H9 (cell line): ENCODE measurements at regions not wholly inside any gene's neighbourhood (a gene's known extent, or its start where the extent isn't known, plus 50 kb on each side); places are given as distances from the start of the nearest gene placed in this dataset.

Experiments
- DNase-seq: peaks from one replicate; pipeline ENCODE4 v3.0.0-alpha.2; 2017
- H2AFZ ChIP-seq: one replicate; pipeline ENCODE4 v1.6.1; 2013; ENCODE audit warnings: mild to moderate bottlenecking, low read length, control low read depth, moderate library complexity
- H2AK5ac ChIP-seq: 2 replicates; pipeline ENCODE4 v1.6.1; 2013; ENCODE audit warnings: low read length, control low read depth, mixed read lengths; ENCODE audit not compliant: insufficient read length
- H2BK120ac ChIP-seq: one replicate; pipeline ENCODE4 v1.6.1; 2013; ENCODE audit warnings: low read depth, mild to moderate bottlenecking, low read length, control low read depth, inconsistent platforms; ENCODE audit not compliant: poor library complexity, severe bottlenecking
- H2BK12ac ChIP-seq: 2 replicates; pipeline ENCODE4 v1.6.1; 2013; ENCODE audit warnings: low read length, control low read depth, mixed read lengths, low read depth; ENCODE audit not compliant: insufficient read length
- H2BK15ac ChIP-seq: 2 replicates; pipeline ENCODE4 v1.6.1; 2013; ENCODE audit warnings: low read depth, low read length, control low read depth
- H2BK20ac ChIP-seq: one replicate; pipeline ENCODE4 v1.6.1; 2013; ENCODE audit warnings: low read depth, mild to moderate bottlenecking, low read length, control low read depth, inconsistent platforms; ENCODE audit not compliant: poor library complexity, severe bottlenecking
- H2BK5ac ChIP-seq: 2 replicates; pipeline ENCODE4 v1.6.1; 2013; ENCODE audit warnings: low read length, control low read depth, mixed read lengths; ENCODE audit not compliant: insufficient read length
- H3K14ac ChIP-seq: 2 replicates; pipeline ENCODE4 v1.6.1; 2013; ENCODE audit warnings: low read length, control low read depth; ENCODE audit not compliant: insufficient read depth
- H3K18ac ChIP-seq: 2 replicates; pipeline ENCODE4 v1.6.1; 2013; ENCODE audit warnings: low read depth, mild to moderate bottlenecking, mixed read lengths, low read length, control low read depth; ENCODE audit not compliant: insufficient read length
- H3K23ac ChIP-seq: 2 replicates; pipeline ENCODE4 v1.6.1; 2013; ENCODE audit warnings: low read length, control low read depth, mixed read lengths, low read depth; ENCODE audit not compliant: insufficient read length
- H3K23me2 ChIP-seq: 2 replicates; pipeline ENCODE4 v1.6.1; 2013; ENCODE audit warnings: low read depth, mild to moderate bottlenecking, mixed read lengths, low read length, control low read depth; ENCODE audit not compliant: insufficient read length, poor library complexity, severe bottlenecking
- H3K27ac ChIP-seq: 2 replicates; pipeline ENCODE4 v1.5.1; 2013; ENCODE audit warnings: low read length, control low read depth, mixed read lengths, low read depth; ENCODE audit not compliant: insufficient read length
- H3K27me3 ChIP-seq: 2 replicates; pipeline ENCODE4 v1.6.1; 2013; ENCODE audit warnings: low read length, control low read depth, inconsistent platforms; ENCODE audit not compliant: insufficient read depth
- H3K4ac ChIP-seq: 2 replicates; pipeline ENCODE4 v1.6.1; 2013; ENCODE audit warnings: low read depth, mild to moderate bottlenecking, control low read depth, inconsistent platforms, low read length, moderate library complexity
- H3K4me1 ChIP-seq: 2 replicates; pipeline ENCODE4 v1.6.1; 2013; ENCODE audit warnings: low read length, control low read depth, inconsistent platforms; ENCODE audit not compliant: insufficient read depth
- H3K4me2 ChIP-seq: 2 replicates; pipeline ENCODE4 v1.6.1; 2013; ENCODE audit warnings: low read length, control low read depth, mixed read lengths; ENCODE audit not compliant: insufficient read length, insufficient read depth
- H3K56ac ChIP-seq: 2 replicates; pipeline ENCODE4 v1.6.1; 2013; ENCODE audit warnings: low read depth, mild to moderate bottlenecking, mixed read lengths, low read length, control low read depth; ENCODE audit not compliant: insufficient read length
- H3K79me1 ChIP-seq: 2 replicates; pipeline ENCODE4 v1.6.1; 2013; ENCODE audit warnings: low read depth, mild to moderate bottlenecking, moderate library complexity, low read length, control low read depth, inconsistent platforms; ENCODE audit not compliant: insufficient read depth, poor library complexity, severe bottlenecking
- H3K79me2 ChIP-seq: 2 replicates; pipeline ENCODE4 v1.6.1; 2013; ENCODE audit warnings: low read length, control low read depth, inconsistent platforms; ENCODE audit not compliant: insufficient read depth
- H3K9ac ChIP-seq: 2 replicates; pipeline ENCODE4 v1.6.1; 2013; ENCODE audit warnings: low read length, control low read depth, mixed read lengths; ENCODE audit not compliant: insufficient read length; ENCODE audit errors: extremely low read depth
- H3K9me3 ChIP-seq: one replicate; pipeline ENCODE4 v1.6.1; 2013; ENCODE audit warnings: low read depth, low read length, inconsistent platforms; ENCODE audit not compliant: control insufficient read depth
- H3T11ph ChIP-seq: one replicate; pipeline ENCODE4 v1.6.1; 2013; ENCODE audit warnings: mild to moderate bottlenecking, low read length, control low read depth, inconsistent platforms
- H4K20me1 ChIP-seq: one replicate; pipeline ENCODE4 v1.6.1; 2013; ENCODE audit not compliant: control insufficient read depth, insufficient read length, insufficient read depth
- H4K5ac ChIP-seq: 2 replicates; pipeline ENCODE4 v1.6.1; 2013; ENCODE audit warnings: low read depth, mild to moderate bottlenecking, mixed read lengths, low read length, control low read depth; ENCODE audit not compliant: insufficient read length
- H4K8ac ChIP-seq: replicated peaks from 2 replicates; pipeline ENCODE4 v1.6.1; 2013; ENCODE audit warnings: low read length, control low read depth, mixed read lengths, low read depth; ENCODE audit not compliant: insufficient read length
- H4K91ac ChIP-seq: 2 replicates; pipeline ENCODE4 v1.6.1; 2013; ENCODE audit warnings: low read depth, mild to moderate bottlenecking, moderate library complexity, mixed read lengths, low read length, control low read depth; ENCODE audit not compliant: insufficient read length
- H3K27ac Mint-ChIP-seq, 3 experiments: 2 replicates in 2 of 3; 3 replicates in 1 of 3; pipeline ENCODE4 v1.8.0; 2020 to 2021; ENCODE audit warnings: mixed read lengths in 3 of 3, mild to moderate bottlenecking in 1 of 3, moderate library complexity in 1 of 3
- H3K27me3 Mint-ChIP-seq: 2 replicates; pipeline ENCODE4 v1.8.0; 2021; ENCODE audit warnings: low read depth, mild to moderate bottlenecking, moderate library complexity, mixed read lengths
- H3K36me3 Mint-ChIP-seq, 3 experiments: 2 replicates in 2 of 3; 3 replicates in 1 of 3; pipeline ENCODE4 v1.8.0; 2020 to 2021; ENCODE audit warnings: low read depth in 3 of 3, mixed read lengths in 3 of 3; ENCODE audit not compliant: insufficient read depth in 1 of 3
- H3K4me1 Mint-ChIP-seq, 2 experiments: 2 replicates each; pipeline ENCODE4 v1.8.0; 2020; ENCODE audit warnings: mixed read lengths in 2 of 2
- H3K4me3 Mint-ChIP-seq, 2 experiments: 2 replicates in 1 of 2; 3 replicates in 1 of 2; pipeline ENCODE4 v1.8.0; 2020 to 2021; ENCODE audit warnings: mild to moderate bottlenecking in 2 of 2, mixed read lengths in 2 of 2, moderate library complexity in 1 of 2
- H3K9me3 Mint-ChIP-seq, 2 experiments: 2 replicates in 1 of 2; 3 replicates in 1 of 2; pipeline ENCODE4 v1.8.0; 2020; ENCODE audit warnings: mild to moderate bottlenecking in 2 of 2, mixed read lengths in 2 of 2, moderate library complexity in 1 of 2
- WGBS: extraction: QIAGEN DNeasy Blood & Tissue Kit; methylation state at CpG from one replicate; pipeline ENCODE4 v1.1.7; 2013; ENCODE audit warnings: missing lambda C conversion rate, low lambda C conversion rate, mixed read lengths; ENCODE audit not compliant: insufficient read length; ENCODE audit errors: extremely low coverage; 5-methylcytosine and 5-hydroxymethylcytosine counted together
- TF ChIP-seq, protein P1 (sequence below): fragments of 200-600 bp; sonication (generic); conservative IDR thresholded peaks from 3 replicates; pipeline ENCODE4 v1.8.0; 2021; ENCODE audit warnings: antibody characterized with exemption, mild to moderate bottlenecking

DNA sequence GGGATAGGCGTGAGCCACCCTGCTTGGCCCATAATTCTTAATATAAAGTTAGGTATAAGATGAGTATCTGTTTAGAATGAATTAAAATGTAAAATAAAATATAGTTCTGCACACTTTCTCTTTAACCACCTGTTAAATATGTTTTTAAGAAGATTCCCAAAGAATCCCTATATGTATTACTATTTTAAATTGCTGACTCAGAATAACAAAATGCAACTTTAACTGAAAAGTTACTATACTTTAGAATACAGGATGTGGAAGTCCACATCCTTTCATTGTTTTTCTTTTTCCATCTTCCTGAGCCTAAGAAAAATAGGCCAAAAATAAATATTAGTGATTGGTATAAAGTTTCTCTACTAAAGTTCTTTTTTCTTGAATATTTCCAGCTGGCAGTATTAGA is 325.6 kb upstream of the EYS start:
- H3K56ac ChIP-seq: no peak overlapping the region
- Mint-ChIP-seq H3K4me3 (no peak overlapping the region), H3K4me1 (no peaks in the 10 kb centered on the region), H3K9me3 (no peaks in the 10 kb centered on the region), H3K27me3 (no peaks in the 10 kb centered on the region), H3K36me3 (peaks cover 0 to 2% (median 0%) of the 10 kb centered on the region in 3 experiments; a peak in 1 of 7 replicates), H3K27ac (no peak overlapping the region)
- H3T11ph ChIP-seq: no peak overlapping the region
- H2BK20ac ChIP-seq: no peak overlapping the region
- H3K9ac ChIP-seq: no peak overlapping the region
- H4K5ac ChIP-seq: no peak overlapping the region
- no peak overlapping the region for H2BK5ac ChIP-seq
- no peak overlapping the region for H3K18ac ChIP-seq
- no peaks in the 10 kb centered on the region for H3K4me1 ChIP-seq
- H3K27ac ChIP-seq: no peak overlapping the region
- no peak overlapping the region for H2BK15ac ChIP-seq
- no peak overlapping the region for H3K23ac ChIP-seq
- no peak overlapping the region for H4K8ac ChIP-seq
- no peak overlapping the region for H2AK5ac ChIP-seq
- H3K4me2 ChIP-seq: no peak overlapping the region
- no peak overlapping the region for H4K91ac ChIP-seq
- H4K20me1 ChIP-seq: no peaks in the 10 kb centered on the region
- no peaks in the 10 kb centered on the region for H3K27me3 ChIP-seq
- no peaks in the 10 kb centered on the region for H3K9me3 ChIP-seq
- H2AFZ ChIP-seq: no peak overlapping the region
- H2BK12ac ChIP-seq: no peak overlapping the region
- H3K23me2 ChIP-seq: no peaks in the 10 kb centered on the region
- H3K79me2 ChIP-seq: no peaks in the 10 kb centered on the region
- H3K4ac ChIP-seq: no peak overlapping the region
- no peak overlapping the region for H3K14ac ChIP-seq
- no peak overlapping the region for H2BK120ac ChIP-seq
- no CpG with 5 or more reads among the region's 1 CpG for WGBS
- H3K79me1 ChIP-seq: no peaks in the 10 kb centered on the region
- no peak for DNase-seq
- TF ChIP-seq, protein P1, sequence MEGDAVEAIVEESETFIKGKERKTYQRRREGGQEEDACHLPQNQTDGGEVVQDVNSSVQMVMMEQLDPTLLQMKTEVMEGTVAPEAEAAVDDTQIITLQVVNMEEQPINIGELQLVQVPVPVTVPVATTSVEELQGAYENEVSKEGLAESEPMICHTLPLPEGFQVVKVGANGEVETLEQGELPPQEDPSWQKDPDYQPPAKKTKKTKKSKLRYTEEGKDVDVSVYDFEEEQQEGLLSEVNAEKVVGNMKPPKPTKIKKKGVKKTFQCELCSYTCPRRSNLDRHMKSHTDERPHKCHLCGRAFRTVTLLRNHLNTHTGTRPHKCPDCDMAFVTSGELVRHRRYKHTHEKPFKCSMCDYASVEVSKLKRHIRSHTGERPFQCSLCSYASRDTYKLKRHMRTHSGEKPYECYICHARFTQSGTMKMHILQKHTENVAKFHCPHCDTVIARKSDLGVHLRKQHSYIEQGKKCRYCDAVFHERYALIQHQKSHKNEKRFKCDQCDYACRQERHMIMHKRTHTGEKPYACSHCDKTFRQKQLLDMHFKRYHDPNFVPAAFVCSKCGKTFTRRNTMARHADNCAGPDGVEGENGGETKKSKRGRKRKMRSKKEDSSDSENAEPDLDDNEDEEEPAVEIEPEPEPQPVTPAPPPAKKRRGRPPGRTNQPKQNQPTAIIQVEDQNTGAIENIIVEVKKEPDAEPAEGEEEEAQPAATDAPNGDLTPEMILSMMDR: no peak
